Activated B cell treated with CpG ODN at 0.5 μM for 24 hours (primary cell): ENCODE measurements at regions not wholly inside any gene's neighbourhood (a gene's known extent, or its start where the extent isn't known, plus 50 kb on each side); places are given as distances from the start of the nearest gene placed in this dataset.
"Not testable (repeated sequence)": the region's sequence is repeated elsewhere in the genome, so short reads cannot be mapped to it uniquely, and the experiment has no call there.

ENCODE experiments used
- ATAC-seq: fragments of 200-7000 bp; cut with Tn5 transposase; one replicate; pipeline ENCODE4 v1.10.0; 2021; ENCODE audit warnings: low read depth, mild to moderate bottlenecking, moderate library complexity
- CTCF ChIA-PET: fragments of 350-600 bp; sonication (Branson Sonifier 250); formaldehyde crosslinking; loops from one replicate; lab custom pipeline; 2021; ENCODE audit warnings: antibody characterized with exemption; lab: Charles Lee
- POLR2A ChIA-PET: fragments of 350-600 bp; sonication (Branson Sonifier 250); formaldehyde crosslinking; loops from one replicate; lab custom pipeline; 2021; ENCODE audit warnings: antibody characterized with exemption; lab: Charles Lee
- DNase-seq: peaks from one replicate; pipeline ENCODE4 v3.0.0; 2022
- H3K27ac Mint-ChIP-seq: one replicate; pipeline ENCODE4 v1.8.0; 2020; ENCODE audit warnings: mixed read lengths
- H3K27me3 Mint-ChIP-seq: one replicate; pipeline ENCODE4 v1.8.0; 2021; ENCODE audit warnings: mixed read lengths
- H3K36me3 Mint-ChIP-seq: one replicate; pipeline ENCODE4 v1.8.0; 2021; ENCODE audit warnings: low read depth, mixed read lengths
- H3K4me1 Mint-ChIP-seq: one replicate; pipeline ENCODE4 v1.8.0; 2021; ENCODE audit warnings: mixed read lengths
- H3K4me3 Mint-ChIP-seq: one replicate; pipeline ENCODE4 v1.8.0; 2020; ENCODE audit warnings: mild to moderate bottlenecking, mixed read lengths
- H3K9me3 Mint-ChIP-seq: one replicate; pipeline ENCODE4 v1.8.0; 2020; ENCODE audit warnings: mixed read lengths
- intact Hi-C: fragments of 100-400 bp; cut with micrococcal nuclease; formaldehyde crosslinking; loops from one replicate; pipeline ENCODE4 v1.15.1; 2024
- TF ChIP-seq, protein P1 (sequence below): fragments of 200-600 bp; IDR thresholded peaks from one replicate; pipeline ENCODE4 v1.8.0; 2022; ENCODE audit warnings: antibody characterized with exemption, mild to moderate bottlenecking

DNA sequence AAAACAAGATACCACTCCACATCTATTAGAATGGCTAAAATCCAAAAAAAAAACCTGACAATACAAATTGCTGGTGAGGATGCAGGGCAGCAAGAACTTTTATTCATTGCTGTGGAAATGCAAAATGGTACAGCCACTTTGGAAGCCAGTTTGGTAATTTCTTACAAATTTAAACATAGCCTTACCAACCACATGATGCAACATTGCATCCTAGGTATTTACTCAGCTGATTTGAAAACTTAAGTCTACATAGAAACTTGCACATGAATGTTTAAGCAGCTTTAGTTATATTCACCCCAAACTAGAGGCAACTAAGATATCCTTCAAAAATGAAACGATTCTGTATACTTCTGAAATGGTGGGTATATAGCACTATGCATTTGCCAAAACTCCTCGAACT is 178.8 kb upstream of the PDE4B start:
- no peaks in the 10 kb centered on the region for H3K27me3 Mint-ChIP-seq
- ATAC-seq: no peak

DNA sequence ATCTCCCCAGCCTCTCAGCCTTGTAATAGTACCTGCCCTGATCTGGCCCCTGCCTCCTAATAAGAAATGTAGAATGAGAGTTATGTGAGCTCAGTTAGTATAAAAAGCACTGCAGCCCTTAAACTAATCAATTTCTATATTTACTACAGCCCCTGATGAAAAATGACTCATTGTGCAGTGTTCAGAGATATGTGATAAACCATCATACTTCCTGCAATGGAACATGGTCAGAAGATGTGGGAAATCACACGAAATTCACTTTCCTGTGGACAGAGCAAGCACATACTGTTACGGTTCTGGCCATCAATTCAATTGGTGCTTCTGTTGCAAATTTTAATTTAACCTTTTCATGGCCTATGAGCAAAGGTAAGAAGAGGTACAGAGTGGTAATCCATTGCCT is 176.8 kb upstream of the PDE4B start:
- POLR2A ChIA-PET: no interaction called here
- H3K27ac Mint-ChIP-seq: no peak overlapping the region
- ATAC-seq (no peak), DNase-seq (no peak)
- no peaks in the 10 kb centered on the region for H3K4me1 Mint-ChIP-seq
- intact Hi-C loops: no loop called here
- H3K4me3 Mint-ChIP-seq: no peak overlapping the region
- no peaks in the 10 kb centered on the region for H3K27me3 Mint-ChIP-seq
- H3K36me3 Mint-ChIP-seq: no peaks in the 10 kb centered on the region
- CTCF ChIA-PET: no interaction called here
- TF ChIP-seq, protein P1, sequence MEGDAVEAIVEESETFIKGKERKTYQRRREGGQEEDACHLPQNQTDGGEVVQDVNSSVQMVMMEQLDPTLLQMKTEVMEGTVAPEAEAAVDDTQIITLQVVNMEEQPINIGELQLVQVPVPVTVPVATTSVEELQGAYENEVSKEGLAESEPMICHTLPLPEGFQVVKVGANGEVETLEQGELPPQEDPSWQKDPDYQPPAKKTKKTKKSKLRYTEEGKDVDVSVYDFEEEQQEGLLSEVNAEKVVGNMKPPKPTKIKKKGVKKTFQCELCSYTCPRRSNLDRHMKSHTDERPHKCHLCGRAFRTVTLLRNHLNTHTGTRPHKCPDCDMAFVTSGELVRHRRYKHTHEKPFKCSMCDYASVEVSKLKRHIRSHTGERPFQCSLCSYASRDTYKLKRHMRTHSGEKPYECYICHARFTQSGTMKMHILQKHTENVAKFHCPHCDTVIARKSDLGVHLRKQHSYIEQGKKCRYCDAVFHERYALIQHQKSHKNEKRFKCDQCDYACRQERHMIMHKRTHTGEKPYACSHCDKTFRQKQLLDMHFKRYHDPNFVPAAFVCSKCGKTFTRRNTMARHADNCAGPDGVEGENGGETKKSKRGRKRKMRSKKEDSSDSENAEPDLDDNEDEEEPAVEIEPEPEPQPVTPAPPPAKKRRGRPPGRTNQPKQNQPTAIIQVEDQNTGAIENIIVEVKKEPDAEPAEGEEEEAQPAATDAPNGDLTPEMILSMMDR: no peak
- H3K9me3 Mint-ChIP-seq: no peaks in the 10 kb centered on the region

More for the DNA sequence above, 178.8 kb upstream of the PDE4B start:
- no peaks in the 10 kb centered on the region for H3K9me3 Mint-ChIP-seq
- TF ChIP-seq, protein P1: no peak
- ChIA-PET CTCF (no interaction called here), POLR2A (no interaction called here)
- DNase-seq: no peak
- no peak overlapping the region for H3K4me3 Mint-ChIP-seq
- intact Hi-C loops: no loop called here
- H3K27ac Mint-ChIP-seq: no peak overlapping the region
- H3K36me3 Mint-ChIP-seq: no peaks in the 10 kb centered on the region
- H3K4me1 Mint-ChIP-seq: no peaks in the 10 kb centered on the region

DNA sequence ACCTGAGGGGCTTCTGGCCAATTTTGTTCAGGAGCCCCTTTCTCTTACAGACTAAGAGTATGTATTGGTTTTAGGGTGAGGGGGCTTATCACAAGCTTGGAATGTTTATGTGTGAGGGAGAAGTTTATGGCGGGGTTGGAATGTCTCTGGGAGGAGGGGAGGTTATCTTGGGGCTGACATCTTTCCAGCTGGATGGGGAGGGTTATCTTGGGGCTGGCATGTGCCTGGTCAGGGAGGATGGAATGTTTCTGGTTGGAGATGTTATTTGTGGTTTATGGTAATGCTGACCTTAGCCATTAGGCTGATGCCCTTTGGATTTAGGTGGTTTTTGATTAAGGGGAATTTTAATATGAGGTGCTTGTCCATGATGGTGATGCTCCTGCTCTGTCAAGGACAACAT is 171.0 kb upstream of the PDE4B start:
- DNase-seq, CTCF ChIA-PET, H3K27me3 Mint-ChIP-seq, ATAC-seq, POLR2A ChIA-PET, H3K4me1 Mint-ChIP-seq, intact Hi-C loops, H3K9me3 Mint-ChIP-seq, H3K36me3 Mint-ChIP-seq, H3K27ac Mint-ChIP-seq, H3K4me3 Mint-ChIP-seq: not testable (repeated sequence)

DNA sequence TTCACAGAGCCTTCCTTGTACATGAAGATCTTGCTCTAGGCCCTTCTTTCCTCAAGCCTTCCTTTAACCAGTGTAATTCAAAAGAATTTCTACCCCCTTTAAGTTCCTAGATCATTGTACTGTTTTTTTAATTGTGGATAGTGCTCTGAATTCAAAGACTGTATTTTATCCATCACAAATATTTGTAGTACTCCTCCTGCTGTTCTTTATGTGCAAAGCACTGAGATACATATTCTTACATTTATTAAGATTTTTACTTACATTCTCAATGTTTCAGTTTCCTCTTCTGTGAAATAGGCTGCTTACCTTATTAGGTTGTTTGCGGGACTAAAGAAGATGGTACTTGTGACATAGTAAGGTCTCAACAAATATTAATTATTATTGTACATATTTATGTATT is 168.8 kb upstream of the PDE4B start:
- DNase-seq (no peak), ATAC-seq (no peak)
- H3K27ac Mint-ChIP-seq: no peak overlapping the region
- no peaks in the 10 kb centered on the region for H3K36me3 Mint-ChIP-seq
- H3K9me3 Mint-ChIP-seq: no peaks in the 10 kb centered on the region
- TF ChIP-seq, protein P1: no peak
- no peaks in the 10 kb centered on the region for H3K27me3 Mint-ChIP-seq
- ChIA-PET POLR2A (interaction anchor here (0.7 kb wide), 1 partner anchor 621 kb away, joined by 3 read pairs; no protein-coding TSS in a partner anchor), CTCF (no interaction called here)
- no peaks in the 10 kb centered on the region for H3K4me1 Mint-ChIP-seq
- intact Hi-C loops: no loop called here
- H3K4me3 Mint-ChIP-seq: no peak overlapping the region

DNA sequence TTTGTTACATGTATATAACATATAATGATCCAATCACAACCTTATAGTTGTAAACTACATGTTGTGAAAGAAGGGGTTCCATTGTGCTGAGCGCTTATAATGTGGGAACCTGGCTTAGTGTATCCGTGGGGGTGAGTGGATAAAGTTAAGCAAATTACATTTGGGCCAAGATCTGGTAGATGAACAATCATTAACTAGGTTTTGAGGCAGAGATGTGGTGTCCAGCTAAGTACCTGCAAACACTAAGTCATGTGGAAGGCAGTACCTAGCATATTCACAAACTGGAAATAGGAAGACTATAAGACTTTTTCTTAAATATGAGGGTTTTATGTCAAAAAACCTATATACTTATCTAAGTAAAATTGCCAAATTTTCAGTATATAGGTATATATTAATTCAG is 167.2 kb upstream of the PDE4B start:
- H3K9me3 Mint-ChIP-seq: no peaks in the 10 kb centered on the region
- ChIA-PET POLR2A (no interaction called here), CTCF (no interaction called here)
- no peaks in the 10 kb centered on the region for H3K4me1 Mint-ChIP-seq
- H3K27me3 Mint-ChIP-seq: no peaks in the 10 kb centered on the region
- no peak for ATAC-seq
- DNase-seq: no peak
- H3K4me3 Mint-ChIP-seq: no peak overlapping the region
- intact Hi-C loops: no loop called here
- no peak overlapping the region for H3K27ac Mint-ChIP-seq
- H3K36me3 Mint-ChIP-seq: no peaks in the 10 kb centered on the region
- TF ChIP-seq, protein P1: no peak

DNA sequence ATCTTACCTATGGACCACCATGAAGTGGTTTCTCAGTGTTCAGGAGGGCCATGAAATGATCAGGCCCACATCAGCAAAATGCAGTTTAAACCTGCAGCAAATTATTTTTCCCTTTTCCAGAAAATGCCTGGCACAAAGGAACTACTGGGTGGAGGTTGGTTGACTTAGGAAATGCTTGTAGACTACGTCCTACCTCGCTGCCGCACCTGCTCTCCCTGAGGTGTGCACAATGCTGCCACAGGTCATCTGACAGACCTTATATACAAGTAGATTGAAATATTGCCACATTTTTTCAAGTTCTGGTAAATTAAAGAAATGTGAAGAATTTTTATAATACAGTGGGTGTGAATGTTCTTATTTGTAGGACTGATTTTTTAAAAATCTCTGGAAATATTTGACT is 166.7 kb upstream of the PDE4B start:
- no peaks in the 10 kb centered on the region for H3K36me3 Mint-ChIP-seq
- no peak overlapping the region for H3K4me3 Mint-ChIP-seq
- no peak for ATAC-seq
- ChIA-PET POLR2A (no interaction called here), CTCF (no interaction called here)
- no peak for DNase-seq
- H3K27ac Mint-ChIP-seq: no peak overlapping the region
- H3K27me3 Mint-ChIP-seq: no peaks in the 10 kb centered on the region
- intact Hi-C loops: no loop called here
- H3K4me1 Mint-ChIP-seq: no peaks in the 10 kb centered on the region
- no peaks in the 10 kb centered on the region for H3K9me3 Mint-ChIP-seq
- TF ChIP-seq, protein P1: no peak
